GM19455 (cell line): ENCODE measurements at regions not wholly inside any gene's neighbourhood (a gene's known extent, or its start where the extent isn't known, plus 50 kb on each side); places are given as distances from the start of the nearest gene placed in this dataset.

ENCODE experiments used
- ATAC-seq: cut with Tn5 transposase; IDR thresholded peaks from one replicate; pipeline ENCODE4 v1.9.1; 2021; ENCODE audit not compliant: unreplicated experiment

- no peak for ATAC-seq
Measured at GRCh38 chr13:73596382-73596781, 537.6 kb downstream of the KLF5 start.

- no peak for ATAC-seq
Measured at GRCh38 chr13:73593199-73593765, 534.5 kb downstream of the KLF5 start.

- ATAC-seq: no peak
Measured at GRCh38 chr13:73591861-73592260, 533.1 kb downstream of the KLF5 start.

GRCh38 chr13:73590795-73591194, 532.0 kb downstream of the KLF5 start:
- ATAC-seq: no peak

- ATAC-seq: no peak
Measured at GRCh38 chr13:73585236-73585635, 526.4 kb downstream of the KLF5 start.

GRCh38 chr13:73583331-73583730, 524.5 kb downstream of the KLF5 start:
- ATAC-seq: no peak

GRCh38 chr13:73580513-73581267, 521.9 kb downstream of the KLF5 start:
- ATAC-seq: no peak

- ATAC-seq: no peak
Measured at GRCh38 chr13:73579574-73580274, 520.9 kb downstream of the KLF5 start.

GRCh38 chr13:73578251-73578875, 519.6 kb downstream of the KLF5 start:
- ATAC-seq: no peak

GRCh38 chr13:73576291-73576690, 517.5 kb downstream of the KLF5 start:
- ATAC-seq: no peak

GRCh38 chr13:73572824-73573223, 514.0 kb downstream of the KLF5 start:
- no peak for ATAC-seq

GRCh38 chr13:73571376-73571775, 512.6 kb downstream of the KLF5 start:
- ATAC-seq: no peak

GRCh38 chr13:73556902-73557301, 498.1 kb downstream of the KLF5 start:
- ATAC-seq: no peak

- no peak for ATAC-seq
Measured at GRCh38 chr13:73556128-73556527, 497.3 kb downstream of the KLF5 start.

- ATAC-seq: no peak
Measured at GRCh38 chr13:73551736-73552135, 492.9 kb downstream of the KLF5 start.

GRCh38 chr13:73549717-73550116, 490.9 kb downstream of the KLF5 start:
- no peak for ATAC-seq

GRCh38 chr13:73548449-73548848, 489.6 kb downstream of the KLF5 start:
- no peak for ATAC-seq

GRCh38 chr13:73547239-73547638, 488.4 kb downstream of the KLF5 start:
- ATAC-seq: no peak

GRCh38 chr13:73544175-73544574, 485.4 kb downstream of the KLF5 start:
- ATAC-seq: no peak

- ATAC-seq: no peak
Measured at GRCh38 chr13:73542446-73542845, 483.6 kb downstream of the KLF5 start.

GRCh38 chr13:73536865-73537264, 478.1 kb downstream of the KLF5 start:
- no peak for ATAC-seq

GRCh38 chr13:73535341-73535740, 476.5 kb downstream of the KLF5 start:
- no peak for ATAC-seq
